ENCODE measurements at regions not wholly inside any gene's neighbourhood (a gene's known extent, or its start where the extent isn't known, plus 50 kb on each side); places are given as distances from the start of the nearest gene placed in this dataset.

DNA sequence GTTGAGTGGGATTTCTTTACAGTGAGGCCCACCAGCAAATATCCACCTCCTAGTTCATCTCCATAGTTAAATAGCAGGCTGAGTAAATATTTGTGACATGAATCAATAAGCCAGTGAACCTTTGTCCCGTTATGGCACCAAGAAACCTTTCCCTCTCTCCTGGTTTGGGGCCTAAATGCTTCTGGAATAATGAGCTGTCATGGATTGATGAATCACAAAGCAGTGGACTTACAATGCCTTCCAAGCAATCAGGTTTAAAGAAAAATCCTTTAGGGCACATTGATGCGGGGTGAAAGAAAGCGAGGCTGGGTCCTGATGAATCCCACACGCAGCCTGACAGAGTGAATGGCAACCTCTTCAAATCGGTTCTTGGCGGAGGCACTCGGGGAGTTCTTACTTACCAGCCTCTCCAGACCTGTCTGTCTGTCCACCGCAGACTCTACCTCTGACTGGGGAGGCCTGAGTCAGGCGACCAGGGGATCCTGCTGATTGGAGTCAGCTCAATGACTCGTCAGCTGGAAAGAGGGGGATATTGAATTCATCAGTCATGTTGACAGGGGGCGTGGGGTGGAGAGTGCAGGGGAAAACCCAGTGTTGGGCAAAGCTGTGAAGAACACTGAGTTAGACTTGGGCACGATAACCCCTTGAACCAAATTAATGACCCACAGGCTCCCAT lies 247.3 kb downstream of the PLPP3 start:
- no peaks in the 10 kb centered on the region for H3K9me3 ChIP-seq (ENCODE audit: low read depth)
- no peaks in the 10 kb centered on the region for H3F3A ChIP-seq (ENCODE audit: insufficient read depth)
- no peak overlapping the region for H3K27ac ChIP-seq
- TF ChIP-seq EZH2phosphoT487 (IDR thresholded peaks at IDR 0.05; ENCODE audit: insufficient read depth, low read depth) (no peak), EZH2 (IDR thresholded peaks at IDR 0.05; ENCODE audit: insufficient read depth, poor library complexity, severe bottlenecking) (no peak)
- H3K4me1 ChIP-seq (ENCODE audit: insufficient read depth) = peaks cover 16% of the 10 kb centered on the region
- no peaks in the 10 kb centered on the region for H3K27me3 ChIP-seq (replicated peaks; ENCODE audit: insufficient read depth)
- H3K36me3 ChIP-seq (ENCODE audit: low read depth) = no peaks in the 10 kb centered on the region
- no peak overlapping the region for H3K4me3 ChIP-seq
- no peak overlapping the region for H2AFZ ChIP-seq
- 75 to 79% methylated on average over 12 of the region's 12 CpGs for WGBS, 2 experiments (ENCODE audit: low coverage in 1 of 2, low lambda C conversion rate in 2 of 2, missing lambda C conversion rate in 2 of 2)
- DNase-seq = no peak
- H3K9ac ChIP-seq = no peak overlapping the region
- no peak overlapping the region for H3K4me2 ChIP-seq (ENCODE audit: unreplicated experiment)
- in situ Hi-C loops (cut with MboI) = no loop called here
- no peaks in the 10 kb centered on the region for H3K79me2 ChIP-seq (ENCODE audit: insufficient read depth)
- no peaks in the 10 kb centered on the region for H3K9me2 ChIP-seq (ENCODE audit: insufficient read depth)
- H4K20me1 ChIP-seq (ENCODE audit: insufficient read depth) = no peaks in the 10 kb centered on the region

DNA sequence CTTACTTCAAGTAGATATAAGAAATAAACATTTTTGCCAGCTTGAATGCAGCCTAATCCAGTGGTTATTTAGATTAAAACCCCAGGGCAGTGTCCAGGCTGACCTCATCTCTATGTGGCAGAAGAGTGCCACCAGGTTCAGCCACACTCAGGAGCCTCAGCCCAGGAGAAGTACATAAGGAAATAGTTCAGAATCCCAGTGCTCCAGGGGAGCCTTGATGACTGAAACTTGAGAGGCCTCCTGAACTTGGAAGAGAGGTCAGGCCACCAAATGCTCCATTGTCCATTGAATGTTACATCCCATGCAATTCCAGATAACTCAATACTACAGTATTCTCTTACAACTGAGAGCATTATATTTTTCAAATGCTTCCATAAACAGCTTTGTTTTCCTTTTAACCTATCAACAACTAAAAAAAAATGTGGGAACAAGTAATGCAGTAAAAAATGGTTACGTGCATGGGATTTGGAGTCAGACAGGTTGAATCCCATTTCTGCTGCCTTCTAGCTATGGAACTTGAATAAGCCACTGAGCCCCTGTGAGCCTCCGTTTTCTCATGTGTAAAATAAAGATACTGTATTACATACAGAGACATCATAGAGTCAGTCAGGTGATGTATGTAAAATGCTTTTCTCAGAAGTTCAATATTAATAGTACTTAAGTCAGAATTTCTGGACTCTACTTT lies 248.0 kb downstream of the PLPP3 start:
- Histone ChIP-seq H4K20me1 (ENCODE audit: insufficient read depth) (no peaks in the 10 kb centered on the region), H3K79me2 (ENCODE audit: insufficient read depth) (no peaks in the 10 kb centered on the region), H3K4me3 (no peak overlapping the region), H3K4me1 (ENCODE audit: insufficient read depth) (peaks cover 16% of the 10 kb centered on the region), H3K9me3 (ENCODE audit: low read depth) (no peaks in the 10 kb centered on the region), H3K9me2 (ENCODE audit: insufficient read depth) (no peaks in the 10 kb centered on the region), H3K27me3 (replicated peaks; ENCODE audit: insufficient read depth) (no peaks in the 10 kb centered on the region), H3K9ac (no peak overlapping the region), H3K36me3 (ENCODE audit: low read depth) (no peaks in the 10 kb centered on the region), H3F3A (ENCODE audit: insufficient read depth) (no peaks in the 10 kb centered on the region), H3K4me2 (ENCODE audit: unreplicated experiment) (no peak overlapping the region), H3K27ac (no peak overlapping the region), H2AFZ (no peak overlapping the region)
- TF ChIP-seq EZH2phosphoT487 (IDR thresholded peaks at IDR 0.05; ENCODE audit: insufficient read depth, low read depth) (no peak), EZH2 (IDR thresholded peaks at IDR 0.05; ENCODE audit: insufficient read depth, poor library complexity, severe bottlenecking) (no peak)
- WGBS, 2 experiments (ENCODE audit: low coverage in 1 of 2, low lambda C conversion rate in 2 of 2, missing lambda C conversion rate in 2 of 2) = 97 to 98% methylated on average over 2 of the region's 2 CpGs
- in situ Hi-C loops (cut with MboI) = no loop called here
- no peak for DNase-seq

- Histone ChIP-seq H2AFZ (no peak overlapping the region), H4K20me1 (ENCODE audit: insufficient read depth) (no peaks in the 10 kb centered on the region), H3K9me3 (ENCODE audit: low read depth) (no peaks in the 10 kb centered on the region), H3K27ac (no peak overlapping the region), H3K27me3 (replicated peaks; ENCODE audit: insufficient read depth) (no peaks in the 10 kb centered on the region), H3K4me3 (no peak overlapping the region), H3K9ac (no peak overlapping the region), H3K9me2 (ENCODE audit: insufficient read depth) (no peaks in the 10 kb centered on the region), H3F3A (ENCODE audit: insufficient read depth) (no peaks in the 10 kb centered on the region), H3K79me2 (ENCODE audit: insufficient read depth) (no peaks in the 10 kb centered on the region), H3K4me1 (ENCODE audit: insufficient read depth) (peaks cover 24% of the 10 kb centered on the region), H3K4me2 (ENCODE audit: unreplicated experiment) (peak overlapping the region; percentile 45), H3K36me3 (ENCODE audit: low read depth) (no peaks in the 10 kb centered on the region)
- 29 to 47% methylated on average over 1 of the region's 1 CpG for WGBS, 2 experiments (ENCODE audit: low coverage in 1 of 2, low lambda C conversion rate in 2 of 2, missing lambda C conversion rate in 2 of 2)
- DNase-seq = peak; percentile 68
- TF ChIP-seq EZH2 (IDR thresholded peaks at IDR 0.05; ENCODE audit: insufficient read depth, poor library complexity, severe bottlenecking) = no peak
- TF ChIP-seq EZH2phosphoT487 (IDR thresholded peaks at IDR 0.05; ENCODE audit: insufficient read depth, low read depth) = no peak
- in situ Hi-C loops (cut with MboI) = no loop called here
Measured at GRCh38 chr1:56330391-56331026, 248.9 kb downstream of the PLPP3 start.

DNA sequence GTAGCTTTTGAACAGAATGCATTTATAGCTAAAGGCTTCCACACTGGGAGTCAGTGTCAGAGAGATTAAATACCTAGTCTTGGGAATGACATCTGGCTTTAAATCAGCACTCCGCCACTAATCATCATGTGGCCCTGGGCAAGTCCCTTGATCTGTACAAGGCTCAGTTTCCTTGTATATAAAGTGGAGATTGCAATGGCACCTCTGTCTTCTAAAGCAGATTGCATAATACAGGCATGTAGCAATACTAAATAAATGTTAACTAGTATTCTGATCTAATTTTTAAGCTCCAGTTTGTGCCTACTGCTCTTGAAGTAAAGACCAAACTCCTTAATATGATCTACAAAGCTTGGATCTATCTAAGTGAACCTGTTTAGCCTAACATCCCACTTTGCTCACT lies 249.4 kb downstream of the PLPP3 start:
- Histone ChIP-seq H3K79me2 (ENCODE audit: insufficient read depth) (no peaks in the 10 kb centered on the region), H4K20me1 (ENCODE audit: insufficient read depth) (no peaks in the 10 kb centered on the region), H3K9me2 (ENCODE audit: insufficient read depth) (no peaks in the 10 kb centered on the region), H3K9ac (no peak overlapping the region), H3K4me3 (no peak overlapping the region), H3K27ac (no peak overlapping the region), H3K36me3 (ENCODE audit: low read depth) (no peaks in the 10 kb centered on the region), H3K4me2 (ENCODE audit: unreplicated experiment) (peak overlapping the region; percentile 45), H3K27me3 (replicated peaks; ENCODE audit: insufficient read depth) (no peaks in the 10 kb centered on the region), H3K4me1 (ENCODE audit: insufficient read depth) (peaks cover 26% of the 10 kb centered on the region), H3F3A (ENCODE audit: insufficient read depth) (no peaks in the 10 kb centered on the region), H3K9me3 (ENCODE audit: low read depth) (no peaks in the 10 kb centered on the region), H2AFZ (no peak overlapping the region)
- no peak for TF ChIP-seq EZH2phosphoT487 (IDR thresholded peaks at IDR 0.05; ENCODE audit: insufficient read depth, low read depth)
- TF ChIP-seq EZH2 (IDR thresholded peaks at IDR 0.05; ENCODE audit: insufficient read depth, poor library complexity, severe bottlenecking) = no peak
- 96 to 100% methylated on average over 1 of the region's 1 CpG for WGBS, 2 experiments (ENCODE audit: low coverage in 1 of 2, low lambda C conversion rate in 2 of 2, missing lambda C conversion rate in 2 of 2)
- in situ Hi-C loops (cut with MboI) = no loop called here
- peak; percentile 33 for DNase-seq
